NCI-H1436 treated with DMSO at 0.1 percent for 48 hours (cell line): ENCODE measurements at regions not wholly inside any gene's neighbourhood (a gene's known extent, or its start where the extent isn't known, plus 50 kb on each side); places are given as distances from the start of the nearest gene placed in this dataset.
"Not testable (repeated sequence)": the region's sequence is repeated elsewhere in the genome, so short reads cannot be mapped to it uniquely, and the experiment has no call there.

Experiments used
- DNase-seq: peaks from one replicate; lab custom pipeline; 2025; lab: John Stamatoyannopoulos, UW

GRCh38 chr3:135558150-135558783 lies 407.3 kb upstream of the PPP2R3A start:
- no peak for DNase-seq

GRCh38 chr3:135558906-135559305 lies 406.6 kb upstream of the PPP2R3A start:
- DNase-seq: no peak

DNA sequence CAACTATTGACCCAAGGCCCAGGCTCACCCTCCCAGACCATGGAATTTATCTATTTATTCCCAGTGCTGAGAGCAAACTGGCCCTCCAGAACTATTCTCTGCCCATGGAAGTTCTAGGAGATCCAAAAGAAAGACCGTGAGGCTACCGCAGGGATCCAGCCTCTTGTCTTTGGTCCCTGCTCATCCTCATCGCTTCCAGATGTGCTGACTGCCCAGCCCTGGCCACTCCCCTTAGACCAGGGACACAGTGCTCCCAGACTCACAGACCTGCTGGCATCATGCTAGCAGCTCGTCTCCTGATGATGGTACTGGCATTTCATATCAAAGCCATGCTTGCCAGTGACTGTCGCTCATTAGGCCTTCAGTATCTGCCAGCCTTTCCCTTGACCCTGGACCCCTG lies 405.7 kb upstream of the PPP2R3A start:
- DNase-seq: no peak

GRCh38 chr3:135560847-135561246 lies 404.7 kb upstream of the PPP2R3A start:
- no peak for DNase-seq

GRCh38 chr3:135564696-135565095 lies 400.8 kb upstream of the PPP2R3A start:
- no peak for DNase-seq

GRCh38 chr3:135565546-135565945 lies 400.0 kb upstream of the PPP2R3A start:
- no peak for DNase-seq

DNA sequence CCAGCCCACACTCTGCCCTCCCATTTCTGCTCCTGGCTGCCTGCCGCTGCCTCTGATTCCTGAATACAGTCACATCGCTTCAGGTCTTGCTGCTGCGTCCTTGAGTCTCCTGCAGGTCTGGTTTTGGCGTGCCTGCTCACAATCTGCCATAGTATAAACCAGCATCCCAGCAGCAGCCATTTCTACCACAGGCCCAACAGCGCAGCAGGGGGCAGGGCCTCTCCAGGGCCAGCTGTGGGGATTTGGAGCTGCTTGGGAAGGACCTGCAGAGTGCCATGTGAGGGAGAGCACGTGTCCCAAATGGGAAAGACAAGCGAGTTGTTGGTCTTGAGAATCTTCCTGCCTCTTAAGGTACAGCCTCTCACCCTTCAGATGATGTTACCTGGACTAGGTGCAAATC lies 398.3 kb upstream of the PPP2R3A start:
- no peak for DNase-seq

DNA sequence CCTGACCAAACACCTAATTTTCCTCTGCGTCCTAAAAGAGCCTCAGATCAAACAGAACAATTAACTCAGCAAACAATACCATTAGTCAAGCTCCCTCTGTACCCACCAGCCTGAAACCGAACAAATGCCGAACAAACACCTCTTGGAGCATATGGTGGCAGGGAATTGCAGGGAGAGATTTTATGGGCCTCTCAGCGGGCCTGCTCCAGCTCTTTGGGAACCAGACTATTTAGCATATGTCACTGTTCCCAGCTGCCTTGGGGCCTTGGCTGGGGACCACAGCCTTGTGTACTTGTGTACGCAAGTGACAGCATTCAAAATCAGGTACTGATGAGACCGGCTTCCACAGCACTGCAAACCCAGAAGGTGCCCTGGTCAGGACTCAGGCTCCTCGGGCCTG lies 388.8 kb upstream of the PPP2R3A start:
- no peak for DNase-seq

GRCh38 chr3:135581806-135582205 lies 383.7 kb upstream of the PPP2R3A start:
- DNase-seq: no peak

DNA sequence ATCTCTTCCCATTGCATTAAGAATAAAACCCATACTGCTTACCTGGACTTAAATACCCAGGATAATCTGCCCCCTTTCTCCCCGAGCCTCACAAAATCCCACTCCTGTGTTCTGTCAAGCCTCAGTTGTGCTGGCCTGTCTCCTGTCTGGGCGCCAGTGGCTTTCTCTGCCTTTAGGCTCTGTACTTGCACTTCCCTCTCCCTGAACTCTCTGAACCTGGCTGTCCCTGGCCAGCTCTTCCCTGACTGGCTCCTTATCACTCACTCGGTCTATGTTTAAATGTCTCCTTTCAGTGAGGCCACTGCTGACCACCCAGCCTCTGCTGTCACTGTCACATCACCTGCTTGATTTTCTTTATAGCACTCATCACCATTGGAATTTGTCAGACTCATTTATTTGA lies 382.7 kb upstream of the PPP2R3A start:
- DNase-seq: no peak

DNA sequence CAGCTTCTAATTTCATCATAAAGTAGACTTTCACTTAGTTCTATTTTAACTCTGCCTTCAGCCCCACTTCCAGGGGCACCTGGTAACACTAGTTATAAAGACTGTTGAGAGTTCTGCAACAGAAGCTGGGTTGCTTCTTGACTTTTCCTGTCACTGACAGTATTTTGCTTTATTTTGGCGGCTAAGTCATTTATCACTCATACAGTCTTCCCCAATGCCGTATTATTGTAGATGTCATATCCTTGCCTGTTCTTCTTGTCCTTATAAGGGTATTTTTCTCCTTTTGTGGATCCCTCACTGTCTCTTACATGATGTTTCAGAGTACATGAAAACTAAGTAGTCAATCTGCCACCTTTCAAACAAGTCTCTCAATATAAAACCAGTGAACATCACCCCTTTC lies 369.0 kb upstream of the PPP2R3A start:
- DNase-seq: no peak

GRCh38 chr3:135597855-135598254 lies 367.7 kb upstream of the PPP2R3A start:
- no peak for DNase-seq

DNA sequence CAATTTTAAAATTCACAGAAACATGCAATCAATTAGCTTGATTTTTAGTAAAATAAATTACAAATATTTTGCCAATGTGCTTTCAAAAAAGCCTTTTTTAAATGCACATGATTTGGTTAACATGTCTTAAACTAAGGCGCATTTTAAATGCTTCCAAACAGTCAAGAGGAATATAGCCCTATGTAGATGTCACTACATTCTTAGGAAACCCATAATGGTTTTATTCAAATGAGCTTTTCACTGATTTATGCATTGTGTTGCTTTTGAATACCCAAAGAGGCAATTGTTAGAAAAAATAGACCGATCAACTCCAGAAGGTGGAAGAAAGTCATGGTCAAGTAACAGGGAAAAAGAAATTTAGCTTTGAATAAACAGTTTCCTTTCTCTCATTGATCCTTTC lies 366.9 kb upstream of the PPP2R3A start:
- no peak for DNase-seq

- DNase-seq: not testable (repeated sequence)
Measured at GRCh38 chr3:135604512-135604911, 361.0 kb upstream of the PPP2R3A start.

GRCh38 chr3:135618123-135618522 lies 347.4 kb upstream of the PPP2R3A start:
- no peak for DNase-seq

DNA sequence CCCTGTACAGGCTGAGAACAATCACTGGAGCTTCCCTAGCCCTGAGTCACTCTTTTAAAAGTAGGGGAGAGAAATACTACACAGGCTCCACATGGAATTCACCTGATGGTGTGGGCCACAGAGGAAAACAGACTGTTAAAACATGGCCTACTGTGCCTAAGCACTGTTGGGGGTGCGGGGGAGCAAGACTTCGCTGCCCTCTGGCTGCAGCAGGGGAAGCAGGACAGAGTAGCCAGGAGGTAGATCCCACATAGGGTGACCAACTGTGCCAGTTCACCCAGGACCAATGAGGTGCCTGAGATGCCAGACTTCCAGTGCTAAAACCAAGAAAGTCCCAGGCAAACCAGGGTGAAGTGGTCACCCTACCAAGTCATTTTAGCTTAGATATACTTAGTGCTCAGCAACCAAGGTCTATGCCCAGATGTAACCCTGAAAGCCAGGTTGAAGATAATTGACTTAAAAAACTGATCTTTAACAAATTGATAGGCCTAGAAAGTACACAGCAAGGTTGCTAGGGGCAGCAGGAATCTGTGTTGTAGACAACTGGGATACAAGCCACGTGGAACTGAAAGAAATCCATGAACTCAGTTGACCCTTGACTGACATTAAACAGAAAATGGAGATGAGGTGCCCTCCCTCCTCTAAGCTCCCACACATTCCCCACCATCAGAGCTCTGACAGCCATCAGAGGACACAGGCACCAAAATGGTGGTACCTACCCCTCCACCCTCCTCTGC lies 344.2 kb upstream of the PPP2R3A start:
- no peak for DNase-seq

GRCh38 chr3:135622215-135622614 lies 343.3 kb upstream of the PPP2R3A start:
- no peak for DNase-seq

DNA sequence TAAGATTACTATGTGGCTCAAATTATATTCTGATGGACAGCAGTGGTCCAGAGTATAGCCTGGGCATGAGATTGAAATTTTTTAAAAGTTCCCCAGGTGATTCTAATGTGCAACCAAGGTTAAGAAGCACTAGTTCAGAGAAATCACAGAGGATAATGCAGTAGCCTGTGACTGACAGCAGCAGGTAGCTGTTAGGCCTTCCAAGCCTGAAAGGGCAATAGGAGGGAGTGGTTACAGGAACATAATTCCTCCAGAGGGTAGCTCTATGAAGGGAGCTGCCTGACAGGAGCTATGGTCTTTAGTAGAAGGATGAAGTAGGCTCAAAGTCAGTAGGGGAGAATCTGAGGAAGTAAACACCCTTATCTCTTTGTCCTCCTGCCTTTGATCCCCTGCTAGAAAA lies 342.9 kb upstream of the PPP2R3A start:
- DNase-seq: no peak

DNA sequence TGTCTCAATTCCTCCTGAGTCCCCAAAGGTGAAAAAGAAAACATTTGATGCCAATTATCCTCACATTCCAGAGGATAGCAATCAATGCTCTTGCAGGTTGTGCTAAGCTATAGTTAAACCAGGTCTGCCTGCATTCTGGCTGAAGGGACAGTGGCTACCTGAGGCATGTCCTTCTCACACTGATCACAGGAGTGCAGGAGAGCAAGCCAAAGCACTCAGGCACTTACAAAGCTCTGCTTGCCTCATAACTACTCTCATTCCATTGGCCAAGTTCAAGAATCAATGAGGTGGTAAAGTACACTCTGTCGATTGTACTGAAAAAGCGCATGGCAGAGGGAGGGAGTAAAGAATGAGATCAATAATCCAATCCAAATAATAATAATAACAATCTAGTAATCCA lies 342.0 kb upstream of the PPP2R3A start:
- no peak for DNase-seq

DNA sequence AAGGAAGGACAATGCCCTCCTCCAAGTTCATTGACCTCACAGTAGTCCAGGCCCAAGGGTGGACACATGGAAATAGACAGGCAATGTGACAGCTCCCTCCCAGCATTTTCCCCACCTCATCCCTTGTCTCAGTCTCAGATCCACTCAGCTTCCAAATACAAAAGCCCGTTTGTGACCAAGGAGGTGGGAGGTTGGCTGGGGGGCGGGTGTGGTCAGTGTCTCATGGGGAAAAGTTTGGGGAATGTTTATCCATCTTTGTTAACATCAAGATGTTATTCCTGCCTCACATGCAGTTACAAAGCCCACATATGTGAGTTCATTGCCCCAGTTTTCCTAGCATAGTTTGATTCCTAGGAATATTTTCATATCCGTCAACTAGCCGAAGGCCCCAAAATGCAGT lies 338.5 kb upstream of the PPP2R3A start:
- DNase-seq: no peak

GRCh38 chr3:135629701-135630408 lies 335.7 kb upstream of the PPP2R3A start:
- DNase-seq: no peak

GRCh38 chr3:135632556-135633065 lies 332.9 kb upstream of the PPP2R3A start:
- no peak for DNase-seq

DNA sequence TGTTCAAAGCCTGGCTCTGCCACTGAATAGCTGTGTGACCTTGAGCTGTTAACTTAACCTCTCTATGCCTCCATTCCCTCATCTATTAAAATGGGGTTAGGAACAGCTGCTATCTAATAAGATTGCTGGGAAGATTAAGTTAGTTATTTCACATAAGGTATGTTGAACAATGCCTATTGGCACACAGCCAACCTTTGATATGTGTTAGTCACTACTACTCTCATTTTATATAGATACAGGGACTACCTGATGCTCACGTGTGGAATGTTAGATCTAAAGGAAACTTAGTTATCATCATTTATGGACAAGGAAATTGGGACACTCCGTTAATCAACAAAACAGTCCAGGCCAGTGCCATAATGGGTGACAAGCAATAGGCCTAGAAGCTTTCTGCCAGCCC lies 332.4 kb upstream of the PPP2R3A start:
- DNase-seq: no peak
